PFSK-1 (cell line): ENCODE measurements at regions not wholly inside any gene's neighbourhood (a gene's known extent, or its start where the extent isn't known, plus 50 kb on each side); places are given as distances from the start of the nearest gene placed in this dataset.

Source experiments
- POLR2AphosphoS5 ChIP-seq: IDR thresholded peaks from 2 replicates; pipeline ENCODE4 v1.6.1; 2012; ENCODE audit warnings: low read depth, mild to moderate bottlenecking, control low read depth, low read length, moderate library complexity
- TAF1 ChIP-seq: IDR thresholded peaks from 2 replicates; pipeline ENCODE4 v1.6.1; 2012; ENCODE audit warnings: low read length, control low read depth, borderline replicate concordance; ENCODE audit not compliant: insufficient read depth
- TF ChIP-seq, protein P1 (sequence below), 2 experiments: IDR thresholded peaks; 2 replicates each; pipeline versions ENCODE4 v1.6.1 to v1.8.0; 2011 to 2012; ENCODE audit warnings: low read depth in 2 of 2, low read length in 2 of 2, control low read depth in 1 of 2, inconsistent platforms in 1 of 2, mild to moderate bottlenecking in 1 of 2, moderate library complexity in 1 of 2; ENCODE audit not compliant: insufficient read depth in 1 of 2

DNA sequence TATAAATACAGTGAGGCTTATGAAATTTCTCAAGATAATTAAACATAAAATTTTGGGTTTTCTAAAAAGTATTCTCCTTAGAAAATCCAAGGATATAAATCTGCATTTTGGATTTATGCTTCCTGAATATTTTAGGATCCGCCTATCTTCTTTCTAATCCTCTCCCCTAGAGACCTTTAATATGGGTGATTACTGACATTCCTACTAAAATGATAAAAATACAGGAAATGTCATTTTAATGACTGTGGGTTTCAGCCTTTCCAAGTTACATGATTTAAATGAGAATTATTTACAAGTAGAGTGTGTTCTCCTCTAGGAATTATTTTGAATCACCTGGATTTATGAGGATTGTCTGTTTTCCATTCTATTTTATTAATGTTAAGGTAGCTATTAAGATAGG is 150.4 kb downstream of the C7orf25 start:
- TF ChIP-seq POLR2AphosphoS5 (no peak), TAF1 (no peak)
- TF ChIP-seq, protein P1, sequence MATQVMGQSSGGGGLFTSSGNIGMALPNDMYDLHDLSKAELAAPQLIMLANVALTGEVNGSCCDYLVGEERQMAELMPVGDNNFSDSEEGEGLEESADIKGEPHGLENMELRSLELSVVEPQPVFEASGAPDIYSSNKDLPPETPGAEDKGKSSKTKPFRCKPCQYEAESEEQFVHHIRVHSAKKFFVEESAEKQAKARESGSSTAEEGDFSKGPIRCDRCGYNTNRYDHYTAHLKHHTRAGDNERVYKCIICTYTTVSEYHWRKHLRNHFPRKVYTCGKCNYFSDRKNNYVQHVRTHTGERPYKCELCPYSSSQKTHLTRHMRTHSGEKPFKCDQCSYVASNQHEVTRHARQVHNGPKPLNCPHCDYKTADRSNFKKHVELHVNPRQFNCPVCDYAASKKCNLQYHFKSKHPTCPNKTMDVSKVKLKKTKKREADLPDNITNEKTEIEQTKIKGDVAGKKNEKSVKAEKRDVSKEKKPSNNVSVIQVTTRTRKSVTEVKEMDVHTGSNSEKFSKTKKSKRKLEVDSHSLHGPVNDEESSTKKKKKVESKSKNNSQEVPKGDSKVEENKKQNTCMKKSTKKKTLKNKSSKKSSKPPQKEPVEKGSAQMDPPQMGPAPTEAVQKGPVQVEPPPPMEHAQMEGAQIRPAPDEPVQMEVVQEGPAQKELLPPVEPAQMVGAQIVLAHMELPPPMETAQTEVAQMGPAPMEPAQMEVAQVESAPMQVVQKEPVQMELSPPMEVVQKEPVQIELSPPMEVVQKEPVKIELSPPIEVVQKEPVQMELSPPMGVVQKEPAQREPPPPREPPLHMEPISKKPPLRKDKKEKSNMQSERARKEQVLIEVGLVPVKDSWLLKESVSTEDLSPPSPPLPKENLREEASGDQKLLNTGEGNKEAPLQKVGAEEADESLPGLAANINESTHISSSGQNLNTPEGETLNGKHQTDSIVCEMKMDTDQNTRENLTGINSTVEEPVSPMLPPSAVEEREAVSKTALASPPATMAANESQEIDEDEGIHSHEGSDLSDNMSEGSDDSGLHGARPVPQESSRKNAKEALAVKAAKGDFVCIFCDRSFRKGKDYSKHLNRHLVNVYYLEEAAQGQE (IDR thresholded peaks at IDR 0.05; ENCODE audit: insufficient read depth in 1 of 2, low read depth in 2 of 2, low read length in 2 of 2), result no peak
